Cardiac septum (tissue), 1 donor: ENCODE measurements at regions not wholly inside any gene's neighbourhood (a gene's known extent, or its start where the extent isn't known, plus 50 kb on each side); places are given as distances from the start of the nearest gene placed in this dataset.

Experiments used
- DNase-seq: peaks from one replicate; pipeline ENCODE4 v3.0.0-alpha.2; 2020; ENCODE audit warnings: low spot score
- intact Hi-C: fragments of 100-400 bp; cut with DNase I; formaldehyde crosslinking; loops from one replicate; pipeline ENCODE4 v1.14.0; 2022
- donor health status: DM: no; HTN: no; CAD: no.

DNA sequence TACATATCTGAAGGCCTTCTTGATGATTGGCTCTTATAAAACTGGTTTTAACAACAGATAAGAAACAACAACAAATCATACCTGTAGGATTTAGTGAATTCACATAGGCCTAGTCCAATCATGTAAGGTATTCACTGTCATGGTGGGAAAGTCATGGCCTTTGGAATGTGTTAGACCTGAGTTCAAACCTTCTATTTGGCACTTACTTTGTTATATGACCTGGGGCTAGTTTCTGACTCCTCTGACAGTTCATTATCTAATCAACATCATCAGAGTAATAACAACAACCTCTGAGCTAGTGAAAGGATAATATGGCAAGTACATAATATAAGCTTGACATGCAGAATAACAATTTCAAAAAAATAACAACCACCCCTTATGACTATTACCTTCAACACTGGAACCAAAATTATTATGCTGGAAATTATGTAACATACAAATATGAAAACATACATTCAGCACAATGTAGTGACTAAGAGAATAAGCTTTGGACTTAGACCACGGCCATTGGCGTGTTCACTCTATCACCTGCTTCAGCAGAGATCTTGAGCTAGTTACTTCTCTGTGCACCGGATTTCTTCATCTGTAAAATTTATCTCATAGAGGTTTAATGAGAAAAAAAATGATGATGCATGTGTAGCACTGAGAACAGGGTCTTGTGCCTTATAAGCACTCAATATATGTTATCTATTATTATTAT, 597.6 kb downstream of the LMO4 start:
- intact Hi-C loops: no loop called here
- no peak for DNase-seq

- intact Hi-C loops: no loop called here
- DNase-seq: no peak
These were observed 598.2 kb downstream of the LMO4 start for GRCh38 chr1:87926921-87927320.

- DNase-seq: no peak
- intact Hi-C loops: no loop called here
These were observed 599.0 kb downstream of the LMO4 start for GRCh38 chr1:87927391-87928280.

DNA sequence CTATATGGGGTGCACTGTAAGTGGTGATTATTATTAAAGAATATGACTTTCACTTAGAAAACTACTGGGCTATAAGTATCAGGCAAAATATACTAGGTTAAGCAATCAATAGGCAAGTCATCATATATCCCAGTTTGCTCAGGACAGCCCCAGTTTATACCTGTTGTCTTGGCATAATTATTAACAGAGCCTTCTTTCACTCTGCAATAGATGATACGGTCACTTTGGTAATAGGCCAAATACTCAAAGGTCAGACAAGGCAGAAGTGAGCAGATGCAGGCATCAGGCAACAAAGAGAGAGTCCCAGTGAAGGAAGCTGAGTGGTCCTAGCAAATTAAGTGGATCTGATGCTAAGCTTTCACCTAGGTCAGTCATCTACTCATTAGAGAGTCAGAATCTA, 599.9 kb downstream of the LMO4 start:
- intact Hi-C loops: no loop called here
- no peak for DNase-seq

DNA sequence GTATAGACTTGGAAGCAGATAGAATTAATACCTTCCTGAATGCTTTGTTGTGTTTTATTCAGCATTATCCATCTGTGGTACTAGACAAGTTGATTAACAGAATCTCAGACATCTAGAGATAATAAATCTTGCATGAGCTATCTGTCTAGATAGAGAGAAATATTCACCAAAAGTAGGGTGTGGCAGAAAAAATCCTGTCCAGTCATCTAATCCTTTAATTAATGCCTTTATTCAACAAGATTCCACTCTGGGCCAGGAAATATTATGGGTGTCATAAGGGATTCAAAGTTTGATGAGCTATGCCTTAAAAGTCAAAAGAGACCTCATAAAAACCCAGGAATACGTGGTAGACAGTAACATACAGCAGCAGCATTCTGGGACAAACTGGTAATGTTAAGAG, 601.2 kb downstream of the LMO4 start:
- intact Hi-C loops: no loop called here

GRCh38 chr1:87930796-87931195, 602.1 kb downstream of the LMO4 start:
- no peak for DNase-seq
- intact Hi-C loops: no loop called here

More for the DNA sequence above, 601.2 kb downstream of the LMO4 start:
- no peak for DNase-seq

GRCh38 chr1:87933171-87933570, 604.5 kb downstream of the LMO4 start:
- no peak for DNase-seq
- intact Hi-C loops: no loop called here

DNA sequence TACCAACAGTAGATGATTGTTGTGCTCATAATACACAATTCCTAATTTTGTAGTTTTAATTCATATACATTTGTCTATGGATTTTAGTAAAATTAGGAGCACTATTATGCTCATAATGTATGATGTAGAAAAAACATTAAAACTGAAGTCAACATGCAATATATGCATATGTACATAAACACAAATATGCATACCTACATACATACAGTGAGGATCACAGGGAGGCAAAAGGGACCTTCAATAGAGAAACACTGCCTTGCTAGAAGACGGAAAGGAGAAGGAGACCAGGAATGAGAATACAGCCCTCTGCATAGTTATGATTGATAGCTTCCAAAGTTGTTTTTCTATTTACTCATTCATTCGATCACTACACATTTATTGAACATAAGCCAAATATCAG, 606.5 kb downstream of the LMO4 start:
- DNase-seq: no peak
- intact Hi-C loops: no loop called here

- no peak for DNase-seq
- intact Hi-C loops: no loop called here
These were observed 609.2 kb downstream of the LMO4 start for GRCh38 chr1:87937831-87938395.

- intact Hi-C loops: no loop called here
- no peak for DNase-seq
These were observed 610.0 kb downstream of the LMO4 start for GRCh38 chr1:87938631-87939030.

GRCh38 chr1:87939444-87939843, 610.8 kb downstream of the LMO4 start:
- intact Hi-C loops: no loop called here
- DNase-seq: no peak

- no peak for DNase-seq
- intact Hi-C loops: no loop called here
These were observed 611.7 kb downstream of the LMO4 start for GRCh38 chr1:87940421-87940820.

GRCh38 chr1:87941337-87941946, 612.8 kb downstream of the LMO4 start:
- no peak for DNase-seq
- intact Hi-C loops: no loop called here

- intact Hi-C loops: no loop called here
- DNase-seq: no peak
These were observed 613.5 kb downstream of the LMO4 start for GRCh38 chr1:87942165-87942564.

- intact Hi-C loops: loop anchor here (5.0 kb wide), 2 partner anchors 797 to 817 kb away; no protein-coding TSS in a partner anchor
These were observed 621.0 kb downstream of the LMO4 start for GRCh38 chr1:87949711-87950110.

GRCh38 chr1:87950369-87950768, 621.7 kb downstream of the LMO4 start:
- no peak for DNase-seq
- intact Hi-C loops: loop anchor here (5.0 kb wide), 2 partner anchors 798 to 818 kb away; no protein-coding TSS in a partner anchor

More at GRCh38 chr1:87949711-87950110, 621.0 kb downstream of the LMO4 start:
- no peak for DNase-seq

GRCh38 chr1:87951409-87951808, 622.7 kb downstream of the LMO4 start:
- no peak for DNase-seq

GRCh38 chr1:87951852-87952251, 623.2 kb downstream of the LMO4 start:
- intact Hi-C loops: loop anchor here (2.0 to 5.0 kb wide), 3 partner anchors 627 to 820 kb away; no protein-coding TSS in a partner anchor
- no peak for DNase-seq

More at GRCh38 chr1:87951409-87951808, 622.7 kb downstream of the LMO4 start:
- intact Hi-C loops: loop anchor here (5.0 kb wide), 2 partner anchors 799 to 819 kb away; no protein-coding TSS in a partner anchor

GRCh38 chr1:87953121-87953520, 624.4 kb downstream of the LMO4 start:
- intact Hi-C loops: loop anchor here (2.0 to 5.0 kb wide), 3 partner anchors 628 to 821 kb away; no protein-coding TSS in a partner anchor
- no peak for DNase-seq
